ENCODE measurements at regions not wholly inside any gene's neighbourhood (a gene's known extent, or its start where the extent isn't known, plus 50 kb on each side); places are given as distances from the start of the nearest gene placed in this dataset.

DNA sequence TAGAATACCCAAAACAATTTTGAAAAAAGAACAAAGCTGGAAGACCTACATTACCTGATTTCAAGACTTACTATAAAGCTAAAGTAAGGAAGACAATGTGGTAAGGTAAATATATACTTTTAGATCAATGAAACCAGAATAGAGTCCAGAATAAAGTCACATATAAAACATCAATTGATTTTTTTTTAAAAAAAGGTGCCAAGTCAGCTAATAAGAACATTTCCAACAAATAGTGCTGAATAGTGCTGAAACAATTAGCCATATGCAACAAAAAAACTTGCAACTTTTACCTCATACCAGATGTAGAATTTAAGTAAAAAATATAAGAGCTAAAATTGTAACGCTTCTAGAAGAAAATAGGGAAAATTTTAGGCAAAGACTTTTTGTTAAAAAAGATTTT, 73.0 kb upstream of the PDHA1 start:
- TF ChIP-seq Cebpa-rat (IDR thresholded peaks at IDR 0.05), result no peak
- no peaks in the 10 kb centered on the region for H3K4me1 ChIP-seq
- no peak overlapping the region for H3K9ac ChIP-seq
- no peak overlapping the region for H3K27ac ChIP-seq
- H3K36me3 ChIP-seq, result no peaks in the 10 kb centered on the region
- H3K4me3 ChIP-seq, result no peak overlapping the region
- H3K9me3 ChIP-seq (replicated peaks in 1 of 11), result peaks cover 0 to 6% (median 0%) of the 10 kb centered on the region in 11 experiments; a peak in 3 of 22 replicates
- H3K4me2 ChIP-seq, result no peak overlapping the region
- no peaks in the 10 kb centered on the region for H3K27me3 ChIP-seq
- no peaks in the 10 kb centered on the region for H4K20me1 ChIP-seq

DNA sequence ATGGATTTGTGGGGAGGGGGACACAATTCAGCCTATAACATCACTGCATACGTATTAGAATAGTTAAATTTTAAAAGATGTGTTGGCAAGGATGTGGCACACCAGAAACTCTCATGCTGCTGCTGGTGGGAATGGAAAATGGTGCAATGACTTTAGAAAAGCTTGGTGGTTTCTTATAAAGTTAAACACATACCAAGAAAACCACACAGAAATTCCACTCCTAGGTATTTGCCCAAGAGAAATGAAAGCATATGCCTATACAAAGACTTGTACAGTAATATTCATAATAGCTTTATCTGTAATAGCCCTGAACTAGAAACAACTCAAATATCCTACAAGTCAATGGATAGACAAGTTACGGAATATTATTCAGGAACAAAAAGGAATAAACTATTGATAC, 71.3 kb upstream of the PDHA1 start:
- no peak overlapping the region for H3K4me2 ChIP-seq
- no peak overlapping the region for H3K4me3 ChIP-seq
- no peaks in the 10 kb centered on the region for H3K4me1 ChIP-seq
- peaks cover 0 to 6% (median 0%) of the 10 kb centered on the region in 11 experiments; a peak in 3 of 22 replicates for H3K9me3 ChIP-seq (replicated peaks in 1 of 11)
- H4K20me1 ChIP-seq, result no peaks in the 10 kb centered on the region
- H3K27me3 ChIP-seq, result no peaks in the 10 kb centered on the region
- no peaks in the 10 kb centered on the region for H3K36me3 ChIP-seq
- no peak for TF ChIP-seq Cebpa-rat (IDR thresholded peaks at IDR 0.05)
- no peak overlapping the region for H3K9ac ChIP-seq
- H3K27ac ChIP-seq, result no peak overlapping the region

DNA sequence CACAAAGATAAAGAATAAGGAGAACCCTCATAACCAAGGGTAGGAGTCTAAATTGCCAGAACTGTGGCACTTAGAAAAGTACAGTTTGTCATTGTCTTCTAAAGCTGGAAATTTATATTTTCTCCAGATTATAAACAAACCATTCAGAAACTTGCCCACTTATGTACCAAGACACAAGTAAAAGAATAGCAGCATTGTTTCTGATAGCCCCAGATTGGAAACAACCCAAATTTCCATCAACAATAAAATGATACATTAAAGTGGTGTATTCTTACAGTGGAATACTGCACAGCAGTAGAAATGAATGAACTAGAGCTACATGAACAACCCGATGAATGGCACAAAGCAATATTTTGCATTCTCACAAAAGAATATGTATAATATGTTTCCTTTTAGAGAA, 63.1 kb upstream of the PDHA1 start:
- Histone ChIP-seq H3K4me3 (no peak overlapping the region), H3K9ac (no peak overlapping the region), H3K27me3 (peaks cover 3 to 30% (median 23%) of the 10 kb centered on the region in 11 experiments; a peak in 18 of 22 replicates), H3K9me3 (replicated peaks in 1 of 11) (peaks cover 10 to 24% (median 17%) of the 10 kb centered on the region in 11 experiments; a peak in 20 of 22 replicates), H3K27ac (no peak overlapping the region), H3K36me3 (no peaks in the 10 kb centered on the region), H4K20me1 (no peaks in the 10 kb centered on the region), H3K4me1 (no peaks in the 10 kb centered on the region), H3K4me2 (no peak overlapping the region)
- no peak for TF ChIP-seq Cebpa-rat (IDR thresholded peaks at IDR 0.05)

DNA sequence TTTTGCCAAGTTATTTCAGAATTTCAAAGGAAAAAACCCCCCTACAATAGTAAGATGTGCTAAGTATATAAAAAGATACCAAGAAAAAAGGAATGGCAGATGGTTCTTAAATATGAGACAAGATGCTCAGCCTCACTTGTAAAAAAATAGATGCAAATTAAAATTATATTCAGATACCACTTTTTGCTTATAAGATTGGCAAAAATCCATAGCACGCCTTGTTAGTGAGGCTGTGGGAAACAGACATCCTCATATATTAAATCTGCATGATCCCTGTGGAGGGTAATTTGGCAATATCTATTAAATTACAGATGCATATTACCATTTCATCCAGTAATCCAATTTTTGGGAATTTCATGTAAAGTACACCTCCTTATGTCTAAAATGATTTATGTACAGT, 62.5 kb upstream of the PDHA1 start:
- Histone ChIP-seq H3K9me3 (replicated peaks in 1 of 11) (peaks cover 10 to 30% (median 20%) of the 10 kb centered on the region in 11 experiments; a peak in 21 of 22 replicates), H4K20me1 (no peaks in the 10 kb centered on the region), H3K36me3 (no peaks in the 10 kb centered on the region), H3K4me3 (no peak overlapping the region), H3K4me2 (no peak overlapping the region), H3K27me3 (peaks cover 6 to 35% (median 28%) of the 10 kb centered on the region in 11 experiments; a peak in 19 of 22 replicates), H3K4me1 (no peaks in the 10 kb centered on the region), H3K9ac (no peak overlapping the region), H3K27ac (no peak overlapping the region)
- no peak for TF ChIP-seq Cebpa-rat (IDR thresholded peaks at IDR 0.05)

DNA sequence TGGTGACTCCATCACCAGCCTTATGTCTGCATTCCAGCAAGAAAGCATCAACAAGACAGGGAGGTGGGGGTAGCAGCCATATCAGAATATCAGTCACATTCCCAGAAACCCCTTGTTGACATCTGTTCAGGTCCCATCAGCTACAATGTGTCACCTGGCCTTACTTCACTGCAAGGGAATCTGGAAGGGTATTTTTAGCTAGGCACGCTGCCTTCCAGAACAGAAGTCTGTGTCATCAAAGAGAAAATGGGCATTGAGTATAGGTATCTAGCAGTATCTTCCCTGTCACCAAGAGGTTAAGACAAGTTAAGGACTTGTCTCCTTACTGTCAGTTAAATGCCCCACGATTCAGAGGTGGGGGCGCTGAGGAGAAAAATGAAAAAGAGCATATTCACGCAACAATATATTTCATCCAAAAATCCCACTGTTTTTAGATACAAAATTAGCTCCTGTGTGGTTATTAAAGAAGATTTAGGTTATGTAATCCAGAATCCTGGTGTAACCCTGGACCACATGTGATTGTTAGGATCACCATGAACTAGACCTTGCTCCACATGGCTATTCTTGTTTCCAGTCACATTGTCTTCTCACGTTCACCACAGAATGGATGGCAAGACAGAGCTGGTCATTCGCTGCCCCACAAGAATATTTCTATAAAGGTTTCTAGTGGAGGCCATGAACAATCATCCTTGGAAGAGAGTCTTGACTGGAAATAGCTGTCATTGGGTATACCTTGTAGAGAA, 60.0 kb upstream of the PDHA1 start:
- Histone ChIP-seq H4K20me1 (no peaks in the 10 kb centered on the region), H3K9ac (no peak overlapping the region), H3K36me3 (no peaks in the 10 kb centered on the region), H3K27me3 (peaks cover 12 to 59% (median 48%) of the 10 kb centered on the region in 11 experiments; a peak in 21 of 22 replicates), H3K4me3 (no peak overlapping the region), H3K27ac (no peak overlapping the region), H3K9me3 (replicated peaks in 1 of 11) (peaks cover 10 to 36% (median 26%) of the 10 kb centered on the region in 11 experiments; a peak in 21 of 22 replicates), H3K4me1 (no peaks in the 10 kb centered on the region), H3K4me2 (no peak overlapping the region)
- no peak for TF ChIP-seq Cebpa-rat (IDR thresholded peaks at IDR 0.05)

DNA sequence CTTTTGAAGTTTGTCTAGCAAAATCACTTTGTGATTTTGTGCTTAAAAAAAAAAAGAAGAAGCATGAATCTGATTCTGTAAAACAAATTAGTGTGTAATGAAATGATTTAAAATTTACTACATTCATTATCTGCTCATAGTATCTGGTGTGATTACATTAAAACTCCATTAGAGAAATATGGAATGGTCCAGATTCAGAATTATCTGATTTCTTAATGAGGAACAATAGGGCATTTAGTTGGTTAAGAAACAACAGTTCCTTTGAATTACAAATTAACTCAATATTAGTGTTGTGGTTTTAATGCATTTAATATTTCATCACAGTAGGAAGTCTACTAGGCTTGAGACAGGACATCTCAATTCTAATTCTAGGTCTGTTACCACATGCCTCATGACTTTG, 57.9 kb upstream of the PDHA1 start:
- peaks cover 32 to 80% (median 69%) of the 10 kb centered on the region in 11 experiments for H3K27me3 ChIP-seq

DNA sequence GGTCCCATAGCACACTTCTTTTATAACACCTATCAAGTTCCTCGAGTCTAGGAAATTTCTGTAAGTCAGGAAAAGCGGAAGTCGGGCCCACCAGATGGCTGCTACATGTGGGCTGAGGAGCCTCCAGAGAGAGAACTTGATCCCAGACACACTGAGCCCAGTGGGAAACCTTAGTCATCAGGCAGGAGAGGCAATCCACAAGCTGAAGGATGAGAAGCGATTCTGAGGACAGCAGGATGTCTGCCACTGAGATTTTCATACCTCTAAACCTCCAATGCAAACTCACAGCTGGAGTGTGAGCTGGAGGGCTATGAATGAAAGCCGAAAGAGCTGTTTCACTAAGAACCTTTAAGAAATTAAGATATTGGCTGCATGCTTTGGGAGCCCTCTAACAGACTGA, 52.6 kb upstream of the PDHA1 start:
- Histone ChIP-seq H4K20me1 (no peaks in the 10 kb centered on the region), H3K4me3 (no peak overlapping the region), H3K4me1 (no peaks in the 10 kb centered on the region), H3K27me3 (peaks cover 39 to 96% (median 83%) of the 10 kb centered on the region in 11 experiments), H3K9me3 (replicated peaks in 1 of 11) (peaks cover 0 to 18% (median 8%) of the 10 kb centered on the region in 11 experiments; a peak in 13 of 22 replicates), H3K4me2 (no peak overlapping the region), H3K9ac (no peak overlapping the region), H3K36me3 (no peaks in the 10 kb centered on the region), H3K27ac (no peak overlapping the region)
- TF ChIP-seq Cebpa-rat (IDR thresholded peaks at IDR 0.05), result no peak

More for the DNA sequence above, 57.9 kb upstream of the PDHA1 start:
- Histone ChIP-seq H3K4me3 (no peak overlapping the region), H3K9ac (no peak overlapping the region), H3K4me2 (no peak overlapping the region), H4K20me1 (no peaks in the 10 kb centered on the region), H3K36me3 (no peaks in the 10 kb centered on the region), H3K4me1 (no peaks in the 10 kb centered on the region), H3K9me3 (replicated peaks in 1 of 11) (peaks cover 7 to 30% (median 21%) of the 10 kb centered on the region in 11 experiments; a peak in 21 of 22 replicates), H3K27ac (no peak overlapping the region)
- TF ChIP-seq Cebpa-rat (IDR thresholded peaks at IDR 0.05), result no peak

DNA sequence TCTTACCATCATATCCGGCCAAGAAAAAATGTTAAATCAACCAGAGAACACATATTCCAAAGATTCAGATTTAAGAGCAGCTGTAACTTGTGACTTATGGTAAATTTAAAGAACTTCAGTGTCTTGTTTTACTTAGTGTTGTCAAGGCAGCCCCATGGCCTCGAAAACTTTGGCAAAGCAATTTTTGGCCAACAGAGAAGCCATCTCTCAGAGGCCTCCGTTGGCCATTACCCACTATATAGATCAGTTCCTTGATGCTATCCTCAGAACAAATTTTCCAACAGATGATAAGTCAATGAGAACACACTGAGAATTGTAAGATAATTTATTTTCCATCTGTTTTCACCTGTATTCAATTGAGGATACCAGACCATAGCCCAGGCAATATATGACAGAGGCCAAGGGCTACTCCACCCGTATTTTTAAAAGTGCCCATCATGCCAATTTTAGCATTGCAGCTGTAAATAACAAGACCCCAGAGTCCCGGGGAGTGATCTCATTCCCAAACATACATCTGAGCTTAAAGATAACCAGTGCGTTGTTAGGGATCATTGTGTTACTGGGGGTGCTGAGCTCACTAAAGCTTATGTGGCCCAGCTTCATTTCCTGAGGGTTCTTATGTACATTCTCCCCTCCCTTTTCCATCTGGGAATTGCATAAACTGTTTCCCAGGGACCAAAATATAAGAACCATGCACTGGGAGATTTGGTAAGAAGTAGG, 50.0 kb upstream of the PDHA1 start:
- Histone ChIP-seq H3K9ac (no peak overlapping the region), H3K27me3 (peaks cover 32 to 75% (median 64%) of the 10 kb centered on the region in 11 experiments), H3K36me3 (no peaks in the 10 kb centered on the region), H3K4me3 (no peak overlapping the region), H3K9me3 (replicated peaks in 1 of 11) (peaks cover 0 to 10% (median 0%) of the 10 kb centered on the region in 11 experiments; a peak in 2 of 22 replicates), H3K27ac (no peak overlapping the region), H4K20me1 (no peaks in the 10 kb centered on the region), H3K4me1 (no peaks in the 10 kb centered on the region), H3K4me2 (no peak overlapping the region)
- no peak for TF ChIP-seq Cebpa-rat (IDR thresholded peaks at IDR 0.05)

Measured in BLaER1 treated with 17β-estradiol and CSF1 and Interleukin-3, amounts not matched to agents 10 nM and 100 nM (cell line).